ENCODE measurements at regions not wholly inside any gene's neighbourhood (a gene's known extent, or its start where the extent isn't known, plus 50 kb on each side); places are given as distances from the start of the nearest gene placed in this dataset.

DNA sequence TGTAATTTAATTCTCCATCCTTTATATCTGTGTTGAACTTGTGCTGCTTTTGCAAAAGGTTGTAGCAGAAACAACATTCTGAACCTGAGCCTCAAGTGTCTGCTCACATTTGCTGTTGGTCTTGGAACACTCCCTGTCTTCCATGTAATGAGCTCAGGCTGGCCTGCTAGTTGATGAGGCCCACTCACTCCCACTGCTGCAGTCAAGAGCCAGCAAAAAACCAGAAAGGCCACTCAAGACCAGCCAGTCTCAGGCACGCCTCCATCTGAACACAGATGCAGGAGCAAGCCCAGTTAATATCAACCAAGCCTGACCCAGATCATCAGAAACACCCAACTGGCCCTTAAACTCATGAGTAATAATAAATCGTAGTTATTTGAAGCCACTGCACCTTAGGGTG lies 342.2 kb upstream of the NFIA start:
- WGBS, 2 donors = 66 to 79% methylated on average over 2 of the region's 2 CpGs
- Histone ChIP-seq H3K27me3 (no peaks in the 10 kb centered on the region), H3K4me1 (no peaks in the 10 kb centered on the region), H3K9me3 (no peaks in the 10 kb centered on the region), H3K27ac (no peak overlapping the region), H3K4me3 (replicated peaks in 1 of 3) (no peak overlapping the region), H3K36me3 (no peaks in the 10 kb centered on the region)
- intact Hi-C loops (cut with DNase I) = no loop called here
- TF ChIP-seq POLR2A (IDR thresholded peaks at IDR 0.05) = no peak
- TF ChIP-seq, protein P1, sequence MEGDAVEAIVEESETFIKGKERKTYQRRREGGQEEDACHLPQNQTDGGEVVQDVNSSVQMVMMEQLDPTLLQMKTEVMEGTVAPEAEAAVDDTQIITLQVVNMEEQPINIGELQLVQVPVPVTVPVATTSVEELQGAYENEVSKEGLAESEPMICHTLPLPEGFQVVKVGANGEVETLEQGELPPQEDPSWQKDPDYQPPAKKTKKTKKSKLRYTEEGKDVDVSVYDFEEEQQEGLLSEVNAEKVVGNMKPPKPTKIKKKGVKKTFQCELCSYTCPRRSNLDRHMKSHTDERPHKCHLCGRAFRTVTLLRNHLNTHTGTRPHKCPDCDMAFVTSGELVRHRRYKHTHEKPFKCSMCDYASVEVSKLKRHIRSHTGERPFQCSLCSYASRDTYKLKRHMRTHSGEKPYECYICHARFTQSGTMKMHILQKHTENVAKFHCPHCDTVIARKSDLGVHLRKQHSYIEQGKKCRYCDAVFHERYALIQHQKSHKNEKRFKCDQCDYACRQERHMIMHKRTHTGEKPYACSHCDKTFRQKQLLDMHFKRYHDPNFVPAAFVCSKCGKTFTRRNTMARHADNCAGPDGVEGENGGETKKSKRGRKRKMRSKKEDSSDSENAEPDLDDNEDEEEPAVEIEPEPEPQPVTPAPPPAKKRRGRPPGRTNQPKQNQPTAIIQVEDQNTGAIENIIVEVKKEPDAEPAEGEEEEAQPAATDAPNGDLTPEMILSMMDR (IDR thresholded peaks at IDR 0.05) = no peak
- peak; percentile 12 to 24 for DNase-seq

DNA sequence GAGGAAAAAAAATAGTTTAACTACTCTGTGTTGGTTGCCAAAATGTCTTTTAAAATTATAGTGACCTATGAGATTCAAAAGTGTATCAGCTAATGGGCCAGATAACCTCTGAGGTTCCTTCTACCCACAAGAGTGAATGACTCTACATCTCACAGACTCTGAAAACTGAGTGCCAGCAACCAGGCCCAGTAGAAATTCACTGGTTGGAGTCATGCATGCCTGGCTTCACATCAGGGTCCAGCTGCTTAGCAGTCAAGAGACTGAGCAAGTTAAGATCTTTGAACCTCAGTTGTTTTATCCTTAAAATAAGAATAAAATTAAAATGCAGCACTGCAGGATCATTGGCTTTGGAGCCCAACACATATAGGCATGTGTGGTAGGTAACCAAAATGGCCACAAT lies 342.6 kb upstream of the NFIA start:
- Histone ChIP-seq H3K36me3 (no peaks in the 10 kb centered on the region), H3K4me1 (no peaks in the 10 kb centered on the region), H3K27ac (no peak overlapping the region), H3K9me3 (no peaks in the 10 kb centered on the region), H3K4me3 (replicated peaks in 1 of 3) (no peak overlapping the region), H3K27me3 (no peaks in the 10 kb centered on the region)
- intact Hi-C loops (cut with DNase I) = no loop called here
- peak in 1 of 2 donors; percentile 12 for DNase-seq
- no peak for TF ChIP-seq POLR2A (IDR thresholded peaks at IDR 0.05)
- TF ChIP-seq, protein P1 (IDR thresholded peaks at IDR 0.05) = no peak

DNA sequence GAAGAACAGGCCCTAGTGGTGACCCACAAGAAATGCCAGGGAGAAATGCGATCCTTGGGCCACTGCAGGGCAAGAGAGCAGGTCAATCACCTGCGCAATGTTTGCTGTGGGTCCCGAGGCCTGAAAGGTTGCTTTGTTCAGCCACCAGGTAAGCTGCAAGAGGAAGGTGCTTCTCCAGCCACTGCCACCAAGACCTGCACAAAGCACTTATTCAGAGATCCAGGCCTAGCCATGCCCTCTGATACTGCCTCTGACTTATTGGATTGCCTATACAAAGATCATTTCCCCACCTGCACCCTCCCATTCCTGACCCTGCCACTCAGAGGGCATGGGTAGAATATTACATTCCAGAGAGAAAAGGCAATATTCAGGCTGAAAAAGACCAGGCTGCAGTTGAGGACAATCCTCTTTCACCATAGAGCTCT lies 349.4 kb upstream of the NFIA start:
- H3K27me3 ChIP-seq = no peaks in the 10 kb centered on the region
- no peak overlapping the region for H3K4me3 ChIP-seq (replicated peaks in 1 of 3)
- no peak for DNase-seq
- H3K36me3 ChIP-seq = no peaks in the 10 kb centered on the region
- H3K27ac ChIP-seq = no peak overlapping the region
- 97 to 100% methylated on average over 3 of the region's 3 CpGs for WGBS, 2 donors
- H3K4me1 ChIP-seq = no peaks in the 10 kb centered on the region
- intact Hi-C loops (cut with DNase I) = no loop called here
- H3K9me3 ChIP-seq = no peaks in the 10 kb centered on the region
- TF ChIP-seq, protein P1 (IDR thresholded peaks at IDR 0.05) = no peak
- no peak for TF ChIP-seq POLR2A (IDR thresholded peaks at IDR 0.05)

DNA sequence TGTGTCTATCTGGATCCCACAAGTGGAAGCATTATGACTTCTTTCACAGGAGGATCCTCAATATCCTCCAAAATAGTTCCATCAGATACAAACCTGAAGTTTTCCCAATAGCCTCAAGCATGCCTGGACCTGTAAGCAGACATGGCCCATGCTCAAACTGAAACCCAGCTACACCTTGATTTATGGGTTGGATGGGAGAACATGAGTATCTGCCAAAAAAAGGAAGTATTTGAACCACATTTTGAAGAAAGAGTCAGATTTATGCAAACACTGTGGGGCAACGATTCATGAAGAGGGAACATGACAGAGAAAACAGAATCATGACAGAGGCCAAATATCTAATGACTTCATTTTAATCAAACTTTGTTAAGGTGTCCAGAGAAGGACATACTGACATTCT lies 351.0 kb upstream of the NFIA start:
- no peaks in the 10 kb centered on the region for H3K9me3 ChIP-seq
- 37 to 65% methylated on average over 1 of the region's 1 CpG for WGBS, 2 donors
- H3K27ac ChIP-seq = no peak overlapping the region
- TF ChIP-seq, protein P1 (IDR thresholded peaks at IDR 0.05) = no peak
- TF ChIP-seq POLR2A (IDR thresholded peaks at IDR 0.05) = no peak
- no peak overlapping the region for H3K4me3 ChIP-seq (replicated peaks in 1 of 3)
- no peaks in the 10 kb centered on the region for H3K36me3 ChIP-seq
- no peaks in the 10 kb centered on the region for H3K4me1 ChIP-seq
- no peak for DNase-seq
- no peaks in the 10 kb centered on the region for H3K27me3 ChIP-seq
- intact Hi-C loops (cut with DNase I) = no loop called here

DNA sequence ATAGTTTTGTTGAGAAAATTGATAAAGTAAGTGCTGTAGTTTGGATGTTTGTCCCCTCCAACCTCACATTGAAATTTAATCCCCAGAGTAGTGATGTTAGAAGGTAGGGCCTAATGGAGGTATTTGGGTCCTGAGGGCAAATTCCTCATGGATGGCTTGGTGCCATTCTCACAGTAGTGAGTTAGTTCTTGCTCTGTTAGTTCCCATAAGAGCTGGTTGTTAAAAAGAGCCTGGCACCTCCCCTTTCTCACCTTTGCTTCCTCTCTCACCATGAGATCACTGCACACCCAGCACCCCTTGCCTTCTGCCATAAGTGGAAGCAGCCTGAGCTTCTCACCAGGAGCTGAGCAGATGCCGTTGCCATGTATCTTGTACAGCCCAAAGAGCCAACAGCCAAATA lies 354.8 kb upstream of the NFIA start:
- H3K4me3 ChIP-seq (replicated peaks in 1 of 3) = no peak overlapping the region
- TF ChIP-seq POLR2A (IDR thresholded peaks at IDR 0.05) = no peak
- TF ChIP-seq, protein P1 (IDR thresholded peaks at IDR 0.05) = no peak
- no peaks in the 10 kb centered on the region for H3K36me3 ChIP-seq
- intact Hi-C loops (cut with DNase I) = no loop called here
- H3K27ac ChIP-seq = no peak overlapping the region
- no peak for DNase-seq
- no peaks in the 10 kb centered on the region for H3K4me1 ChIP-seq
- H3K9me3 ChIP-seq = no peaks in the 10 kb centered on the region
- H3K27me3 ChIP-seq = no peaks in the 10 kb centered on the region
- WGBS, 2 donors = 87 to 100% methylated on average over 1 of the region's 1 CpG

Measured in thyroid gland (tissue), 4 donors.